ENCODE measurements at regions not wholly inside any gene's neighbourhood (a gene's known extent, or its start where the extent isn't known, plus 50 kb on each side); places are given as distances from the start of the nearest gene placed in this dataset.

DNA sequence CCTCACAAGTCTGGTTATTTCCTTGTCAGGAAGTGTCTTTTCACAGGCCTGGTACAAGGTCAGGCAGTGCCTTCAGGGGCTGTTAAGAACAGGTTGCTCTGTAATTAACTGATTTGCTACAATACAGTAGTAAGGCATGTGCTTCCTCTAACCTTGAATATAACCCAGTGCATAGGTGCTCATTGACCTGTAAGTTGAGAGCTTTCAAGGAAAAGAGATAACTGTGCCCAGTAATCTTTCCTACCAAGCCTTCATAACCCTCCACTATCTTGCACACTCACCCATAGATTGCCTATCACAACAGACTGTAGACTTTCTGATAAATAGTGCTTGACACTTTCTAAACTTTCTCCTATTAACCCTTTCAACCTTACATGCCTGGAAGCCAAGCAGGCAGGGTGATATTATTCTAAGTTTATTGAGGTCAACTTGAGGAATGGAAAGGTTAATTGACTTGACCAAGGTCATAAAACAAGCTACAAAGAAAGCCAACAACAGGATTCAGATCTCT is 148.1 kb downstream of the PPARGC1A start:
- DNase-seq (no peak), ATAC-seq (no peak)
- no peak overlapping the region for H3K4me3 ChIP-seq
- H3K27ac ChIP-seq = no peak overlapping the region
- no peaks in the 10 kb centered on the region for H3K36me3 ChIP-seq
- TF ChIP-seq, protein P1, sequence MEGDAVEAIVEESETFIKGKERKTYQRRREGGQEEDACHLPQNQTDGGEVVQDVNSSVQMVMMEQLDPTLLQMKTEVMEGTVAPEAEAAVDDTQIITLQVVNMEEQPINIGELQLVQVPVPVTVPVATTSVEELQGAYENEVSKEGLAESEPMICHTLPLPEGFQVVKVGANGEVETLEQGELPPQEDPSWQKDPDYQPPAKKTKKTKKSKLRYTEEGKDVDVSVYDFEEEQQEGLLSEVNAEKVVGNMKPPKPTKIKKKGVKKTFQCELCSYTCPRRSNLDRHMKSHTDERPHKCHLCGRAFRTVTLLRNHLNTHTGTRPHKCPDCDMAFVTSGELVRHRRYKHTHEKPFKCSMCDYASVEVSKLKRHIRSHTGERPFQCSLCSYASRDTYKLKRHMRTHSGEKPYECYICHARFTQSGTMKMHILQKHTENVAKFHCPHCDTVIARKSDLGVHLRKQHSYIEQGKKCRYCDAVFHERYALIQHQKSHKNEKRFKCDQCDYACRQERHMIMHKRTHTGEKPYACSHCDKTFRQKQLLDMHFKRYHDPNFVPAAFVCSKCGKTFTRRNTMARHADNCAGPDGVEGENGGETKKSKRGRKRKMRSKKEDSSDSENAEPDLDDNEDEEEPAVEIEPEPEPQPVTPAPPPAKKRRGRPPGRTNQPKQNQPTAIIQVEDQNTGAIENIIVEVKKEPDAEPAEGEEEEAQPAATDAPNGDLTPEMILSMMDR (IDR thresholded peaks at IDR 0.05) = no peak
- H3K4me1 ChIP-seq = peaks cover 0 to 5% (median 0%) of the 10 kb centered on the region in 9 donors
- intact Hi-C loops (cut with DNase I) = no loop called here
- peaks cover 0 to 7% (median 0%) of the 10 kb centered on the region in 11 donors for H3K9me3 ChIP-seq
- H3K27me3 ChIP-seq = no peaks in the 10 kb centered on the region

- Histone ChIP-seq H3K9me3 (no peaks in the 10 kb centered on the region), H3K27me3 (no peaks in the 10 kb centered on the region), H3K4me1 (no peaks in the 10 kb centered on the region), H3K36me3 (no peaks in the 10 kb centered on the region), H3K27ac (no peak overlapping the region), H3K4me3 (no peak overlapping the region)
- intact Hi-C loops (cut with DNase I) = no loop called here
- DNase-seq (no peak), ATAC-seq (peak in 1 of 8 donors; percentile 62)
- WGBS, 2 donors = 71 to 82% methylated on average over 3 of the region's 3 CpGs
- TF ChIP-seq, protein P1 (IDR thresholded peaks at IDR 0.05) = no peak
Measured at GRCh38 chr4:23737571-23737970, 152.3 kb downstream of the PPARGC1A start.

DNA sequence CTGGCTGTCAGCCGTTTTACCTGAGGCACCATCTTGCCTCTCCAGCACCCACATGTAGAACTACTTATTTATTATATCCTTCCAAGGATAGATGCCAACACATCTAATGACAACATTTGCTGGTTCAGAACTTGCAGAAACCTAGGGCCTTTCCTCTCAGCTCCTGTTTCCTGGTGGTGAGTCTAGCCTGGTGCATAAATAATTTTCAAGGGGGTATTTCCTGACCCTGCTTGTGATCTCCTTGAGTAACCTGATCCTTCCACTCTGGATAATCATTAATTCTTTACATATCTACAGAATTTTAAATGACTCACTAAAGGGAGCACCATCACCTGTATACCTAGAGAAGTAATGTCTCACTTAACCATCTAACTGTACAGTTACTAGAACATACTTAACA is 153.4 kb downstream of the PPARGC1A start:
- Histone ChIP-seq H3K4me1 (no peaks in the 10 kb centered on the region), H3K27ac (no peak overlapping the region), H3K36me3 (no peaks in the 10 kb centered on the region), H3K9me3 (no peaks in the 10 kb centered on the region), H3K27me3 (no peaks in the 10 kb centered on the region), H3K4me3 (no peak overlapping the region)
- DNase-seq (no peak), ATAC-seq (no peak)
- 70 to 93% methylated on average over 1 of the region's 1 CpG for WGBS, 2 donors
- intact Hi-C loops (cut with DNase I) = no loop called here
- TF ChIP-seq, protein P1 (IDR thresholded peaks at IDR 0.05) = no peak

- Histone ChIP-seq H3K36me3 (no peaks in the 10 kb centered on the region), H3K9me3 (no peaks in the 10 kb centered on the region), H3K4me3 (no peak overlapping the region), H3K27ac (no peak overlapping the region), H3K4me1 (no peaks in the 10 kb centered on the region), H3K27me3 (no peaks in the 10 kb centered on the region)
- WGBS, 2 donors = 53 to 66% methylated on average over 1 of the region's 1 CpG
- intact Hi-C loops (cut with DNase I) = no loop called here
- DNase-seq = no peak
- no peak for ATAC-seq
- TF ChIP-seq, protein P1 (IDR thresholded peaks at IDR 0.05) = no peak
Measured at GRCh38 chr4:23734000-23734399, 155.8 kb downstream of the PPARGC1A start.
